NCI-H2171 treated with DMSO at 0.1 percent for 48 hours (cell line): ENCODE measurements at regions not wholly inside any gene's neighbourhood (a gene's known extent, or its start where the extent isn't known, plus 50 kb on each side); places are given as distances from the start of the nearest gene placed in this dataset.
A peak's percentile ranks its signal among the peaks of the same experiment; 100 is the strongest.
"Not testable (repeated sequence)": the region's sequence is repeated elsewhere in the genome, so short reads cannot be mapped to it uniquely, and the experiment has no call there.

Experiments
- DNase-seq: peaks from one replicate; lab custom pipeline; 2025; lab: John Stamatoyannopoulos, UW

- DNase-seq, result no peak
These were observed 276.9 kb upstream of the TACR3 start for GRCh38 chr4:103996637-103997036.

- no peak for DNase-seq
These were observed 276.3 kb upstream of the TACR3 start for GRCh38 chr4:103996064-103996463.

GRCh38 chr4:103994059-103994458, 274.3 kb upstream of the TACR3 start:
- DNase-seq, result no peak

- DNase-seq, result no peak
These were observed 262.7 kb upstream of the TACR3 start for GRCh38 chr4:103982454-103982853.

GRCh38 chr4:103948244-103949018, 228.6 kb upstream of the TACR3 start:
- no peak for DNase-seq

- DNase-seq, result no peak
These were observed 227.8 kb upstream of the TACR3 start for GRCh38 chr4:103947617-103948016.

- not testable (repeated sequence) for DNase-seq
These were observed 227.0 kb upstream of the TACR3 start for GRCh38 chr4:103946621-103947268.

- no peak for DNase-seq
These were observed 218.7 kb upstream of the TACR3 start for GRCh38 chr4:103938488-103938887.

GRCh38 chr4:103936653-103937145, 216.9 kb upstream of the TACR3 start:
- DNase-seq, result no peak

GRCh38 chr4:103934178-103934789, 214.5 kb upstream of the TACR3 start:
- peak; percentile 7 for DNase-seq

GRCh38 chr4:103928370-103928769, 208.6 kb upstream of the TACR3 start:
- no peak for DNase-seq

GRCh38 chr4:103923551-103923950, 203.8 kb upstream of the TACR3 start:
- no peak for DNase-seq

GRCh38 chr4:103918214-103918613, 198.4 kb upstream of the TACR3 start:
- DNase-seq, result no peak

GRCh38 chr4:103915224-103915869, 195.6 kb upstream of the TACR3 start:
- DNase-seq, result peak; percentile 16

GRCh38 chr4:103907414-103907813, 187.6 kb upstream of the TACR3 start:
- DNase-seq, result no peak

- no peak for DNase-seq
These were observed 184.3 kb upstream of the TACR3 start for GRCh38 chr4:103904123-103904522.

- DNase-seq, result no peak
These were observed 182.9 kb upstream of the TACR3 start for GRCh38 chr4:103902730-103903129.

- no peak for DNase-seq
These were observed 176.2 kb upstream of the TACR3 start for GRCh38 chr4:103895876-103896465.

- no peak for DNase-seq
These were observed 172.8 kb upstream of the TACR3 start for GRCh38 chr4:103892586-103892985.

- DNase-seq, result no peak
These were observed 167.4 kb upstream of the TACR3 start for GRCh38 chr4:103887191-103887590.

GRCh38 chr4:103885152-103885551, 165.4 kb upstream of the TACR3 start:
- no peak for DNase-seq

GRCh38 chr4:103867311-103867710, 147.5 kb upstream of the TACR3 start:
- no peak for DNase-seq
